ENCODE measurements at regions not wholly inside any gene's neighbourhood (a gene's known extent, or its start where the extent isn't known, plus 50 kb on each side); places are given as distances from the start of the nearest gene placed in this dataset.
"Not testable (repeated sequence)": the region's sequence is repeated elsewhere in the genome, so short reads cannot be mapped to it uniquely, and the experiment has no call there.

GRCh38 chr5:113723021-113723420, 209.5 kb downstream of the YTHDC2 start:
- no peak for FAIRE-seq

- FAIRE-seq, result no peak
These were observed 222.3 kb downstream of the YTHDC2 start for GRCh38 chr5:113735751-113736150.

GRCh38 chr5:113742176-113742575, 228.7 kb downstream of the YTHDC2 start:
- FAIRE-seq, result no peak

GRCh38 chr5:113742639-113743038, 229.1 kb downstream of the YTHDC2 start:
- FAIRE-seq, result no peak

GRCh38 chr5:113748403-113748802, 234.9 kb downstream of the YTHDC2 start:
- FAIRE-seq, result no peak

GRCh38 chr5:113749334-113749733, 235.8 kb downstream of the YTHDC2 start:
- FAIRE-seq, result no peak

- not testable (repeated sequence) for FAIRE-seq
These were observed 239.7 kb downstream of the YTHDC2 start for GRCh38 chr5:113753182-113753581.

- FAIRE-seq, result no peak
These were observed 242.0 kb downstream of the YTHDC2 start for GRCh38 chr5:113755516-113755915.

- FAIRE-seq, result no peak
These were observed 244.0 kb downstream of the YTHDC2 start for GRCh38 chr5:113757508-113757907.

GRCh38 chr5:113759505-113759904, 246.0 kb downstream of the YTHDC2 start:
- FAIRE-seq, result no peak

- no peak for FAIRE-seq
These were observed 247.0 kb downstream of the YTHDC2 start for GRCh38 chr5:113760486-113760885.

GRCh38 chr5:113761594-113761993, 248.1 kb downstream of the YTHDC2 start:
- FAIRE-seq, result no peak

GRCh38 chr5:113764382-113764781, 250.9 kb downstream of the YTHDC2 start:
- FAIRE-seq, result no peak

- not testable (repeated sequence) for FAIRE-seq
These were observed 253.3 kb downstream of the YTHDC2 start for GRCh38 chr5:113766827-113767226.

- FAIRE-seq, result no peak
These were observed 257.2 kb downstream of the YTHDC2 start for GRCh38 chr5:113770648-113771047.

- FAIRE-seq, result no peak
These were observed 258.0 kb downstream of the YTHDC2 start for GRCh38 chr5:113771483-113771882.

GRCh38 chr5:113776168-113776567, 262.7 kb downstream of the YTHDC2 start:
- no peak for FAIRE-seq

GRCh38 chr5:113776832-113777525, 263.5 kb downstream of the YTHDC2 start:
- FAIRE-seq, result no peak

- FAIRE-seq, result no peak
These were observed 264.7 kb downstream of the YTHDC2 start for GRCh38 chr5:113778147-113778546.

GRCh38 chr5:113788141-113788655, 274.7 kb downstream of the YTHDC2 start:
- FAIRE-seq, result no peak

GRCh38 chr5:113789769-113790168, 276.3 kb downstream of the YTHDC2 start:
- FAIRE-seq, result no peak

GRCh38 chr5:113792806-113793205, 279.3 kb downstream of the YTHDC2 start:
- no peak for FAIRE-seq

GRCh38 chr5:113794981-113795380, 281.5 kb downstream of the YTHDC2 start:
- no peak for FAIRE-seq

- FAIRE-seq, result no peak
These were observed 287.2 kb downstream of the YTHDC2 start for GRCh38 chr5:113800686-113801085.

- no peak for FAIRE-seq
These were observed 290.8 kb downstream of the YTHDC2 start for GRCh38 chr5:113804264-113804663.

All from endometrium (tissue), 2 donors.